ENCODE measurements at regions not wholly inside any gene's neighbourhood (a gene's known extent, or its start where the extent isn't known, plus 50 kb on each side); places are given as distances from the start of the nearest gene placed in this dataset.

- Histone ChIP-seq H3K36me3 (ENCODE audit: insufficient read depth in 1 of 2, low read depth in 1 of 2) (no peaks in the 10 kb centered on the region), H3K4me1 (no peaks in the 10 kb centered on the region), H3K9me3 (no peaks in the 10 kb centered on the region), H3K27ac (no peak overlapping the region), H3K4me3 (no peak overlapping the region), H3K27me3 (ENCODE audit: insufficient read depth in 3 of 3, low read length in 2 of 3) (no peaks in the 10 kb centered on the region)
- ATAC-seq = no peak
- intact Hi-C loops (cut with DNase I) = no loop called here
- WGBS, 3 donors = 52 to 58% (median 52%) methylated on average over 1 of the region's 1 CpG
- DNase-seq = no peak
- no peak for TF ChIP-seq CTCF (IDR thresholded peaks at IDR 0.05)
Measured at GRCh38 chr3:144521131-144521530, 549.5 kb downstream of the DIPK2A start.

DNA sequence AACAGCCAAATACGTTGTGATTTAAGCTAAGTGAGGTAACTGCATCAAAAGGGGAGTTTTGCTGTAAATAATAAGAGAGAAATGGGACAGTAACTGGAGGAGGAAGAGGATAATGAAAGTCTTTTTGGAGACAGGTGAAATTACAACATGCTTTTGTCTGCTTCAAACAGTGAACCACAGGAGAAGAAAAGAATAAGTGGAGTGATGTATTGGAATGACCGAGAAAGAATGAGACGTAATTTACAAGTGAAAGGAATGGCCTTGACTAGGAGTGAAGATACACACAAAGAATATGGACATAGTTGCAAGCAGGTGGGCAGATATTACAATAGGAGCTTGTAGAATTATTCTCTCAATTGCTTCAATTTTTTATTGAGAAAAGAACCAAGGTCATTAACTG is 550.8 kb downstream of the DIPK2A start:
- 62 to 71% (median 71%) methylated on average over 3 of the region's 3 CpGs for WGBS, 3 donors
- no peak for ATAC-seq
- Histone ChIP-seq H3K36me3 (ENCODE audit: insufficient read depth in 1 of 2, low read depth in 1 of 2) (no peaks in the 10 kb centered on the region), H3K27me3 (ENCODE audit: insufficient read depth in 3 of 3, low read length in 2 of 3) (no peaks in the 10 kb centered on the region), H3K9me3 (no peaks in the 10 kb centered on the region), H3K4me1 (no peaks in the 10 kb centered on the region), H3K27ac (no peak overlapping the region), H3K4me3 (no peak overlapping the region)
- intact Hi-C loops (cut with DNase I) = no loop called here
- no peak for TF ChIP-seq CTCF (IDR thresholded peaks at IDR 0.05)
- no peak for DNase-seq

DNA sequence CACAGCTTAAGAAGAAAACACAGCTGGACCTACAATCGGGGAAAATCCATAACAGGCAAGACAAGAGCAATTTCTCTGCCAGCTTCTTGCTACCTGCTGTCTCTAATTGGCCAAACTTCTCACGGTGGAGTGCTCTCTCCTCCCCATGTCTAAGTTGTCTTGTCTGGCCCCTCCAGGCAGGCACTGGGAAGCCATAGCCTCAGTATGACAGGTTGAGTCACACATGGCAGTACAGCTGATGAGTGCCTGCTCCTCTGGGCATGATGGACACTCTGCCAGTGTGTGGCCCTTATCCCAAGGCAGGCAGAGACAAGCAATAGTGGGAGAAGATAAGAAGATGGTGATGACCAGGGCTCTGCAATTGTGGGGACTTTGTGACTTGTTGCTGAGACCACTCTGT is 551.8 kb downstream of the DIPK2A start:
- ATAC-seq = no peak
- no peak for DNase-seq
- intact Hi-C loops (cut with DNase I) = no loop called here
- TF ChIP-seq CTCF (IDR thresholded peaks at IDR 0.05) = no peak
- H3K36me3 ChIP-seq (ENCODE audit: insufficient read depth in 1 of 2, low read depth in 1 of 2) = no peaks in the 10 kb centered on the region
- H3K9me3 ChIP-seq = no peaks in the 10 kb centered on the region
- 55 to 69% (median 58%) methylated on average over 2 of the region's 2 CpGs for WGBS, 3 donors
- no peak overlapping the region for H3K4me3 ChIP-seq
- H3K27me3 ChIP-seq (ENCODE audit: insufficient read depth in 3 of 3, low read length in 2 of 3) = no peaks in the 10 kb centered on the region
- H3K27ac ChIP-seq = no peak overlapping the region
- H3K4me1 ChIP-seq = no peaks in the 10 kb centered on the region

GRCh38 chr3:144524531-144524930 is 552.9 kb downstream of the DIPK2A start:
- intact Hi-C loops (cut with DNase I) = no loop called here
- no peaks in the 10 kb centered on the region for H3K27me3 ChIP-seq (ENCODE audit: insufficient read depth in 3 of 3, low read length in 2 of 3)
- ATAC-seq = no peak

More at GRCh38 chr3:144524531-144524930, 552.9 kb downstream of the DIPK2A start:
- no peak overlapping the region for H3K4me3 ChIP-seq
- no peaks in the 10 kb centered on the region for H3K4me1 ChIP-seq
- TF ChIP-seq CTCF (IDR thresholded peaks at IDR 0.05) = no peak
- no peaks in the 10 kb centered on the region for H3K36me3 ChIP-seq (ENCODE audit: insufficient read depth in 1 of 2, low read depth in 1 of 2)
- DNase-seq = no peak
- H3K27ac ChIP-seq = no peak overlapping the region
- H3K9me3 ChIP-seq = no peaks in the 10 kb centered on the region
